NCI-H2107 treated with DMSO at 0.1 percent for 48 hours (cell line): ENCODE measurements at regions not wholly inside any gene's neighbourhood (a gene's known extent, or its start where the extent isn't known, plus 50 kb on each side); places are given as distances from the start of the nearest gene placed in this dataset.

ENCODE experiments used
- DNase-seq: peaks from one replicate; lab custom pipeline; 2025; ENCODE audit not compliant: unreplicated experiment; lab: John Stamatoyannopoulos, UW

- DNase-seq = no peak
Measured at GRCh38 chr6:8574749-8575468, 139.6 kb upstream of the SLC35B3 start.

- no peak for DNase-seq
Measured at GRCh38 chr6:8574311-8574710, 139.0 kb upstream of the SLC35B3 start.

GRCh38 chr6:8570256-8570920 is 135.0 kb upstream of the SLC35B3 start:
- no peak for DNase-seq

GRCh38 chr6:8562125-8562524 is 126.8 kb upstream of the SLC35B3 start:
- no peak for DNase-seq

- no peak for DNase-seq
Measured at GRCh38 chr6:8558953-8559352, 123.6 kb upstream of the SLC35B3 start.

GRCh38 chr6:8557014-8557748 is 121.8 kb upstream of the SLC35B3 start:
- DNase-seq = no peak

- peak; percentile 4 for DNase-seq
Measured at GRCh38 chr6:8556370-8557013, 121.1 kb upstream of the SLC35B3 start.

- no peak for DNase-seq
Measured at GRCh38 chr6:8551993-8552392, 116.6 kb upstream of the SLC35B3 start.

GRCh38 chr6:8551386-8551785 is 116.0 kb upstream of the SLC35B3 start:
- no peak for DNase-seq

- no peak for DNase-seq
Measured at GRCh38 chr6:8549074-8549790, 113.9 kb upstream of the SLC35B3 start.

GRCh38 chr6:8546496-8546895 is 111.2 kb upstream of the SLC35B3 start:
- DNase-seq = no peak

- no peak for DNase-seq
Measured at GRCh38 chr6:8545336-8545735, 110.0 kb upstream of the SLC35B3 start.

- no peak for DNase-seq
Measured at GRCh38 chr6:8543714-8544113, 108.4 kb upstream of the SLC35B3 start.

GRCh38 chr6:8539453-8539852 is 104.1 kb upstream of the SLC35B3 start:
- DNase-seq = peak; percentile 1

GRCh38 chr6:8536122-8536521 is 100.8 kb upstream of the SLC35B3 start:
- DNase-seq = no peak

GRCh38 chr6:8535519-8535918 is 100.2 kb upstream of the SLC35B3 start:
- DNase-seq = no peak

GRCh38 chr6:8530785-8531435 is 95.6 kb upstream of the SLC35B3 start:
- no peak for DNase-seq

GRCh38 chr6:8529250-8529649 is 93.9 kb upstream of the SLC35B3 start:
- no peak for DNase-seq

GRCh38 chr6:8527818-8528217 is 92.5 kb upstream of the SLC35B3 start:
- DNase-seq = no peak

GRCh38 chr6:8526624-8527023 is 91.3 kb upstream of the SLC35B3 start:
- DNase-seq = no peak
